HG03135 (cell line): ENCODE measurements at regions not wholly inside any gene's neighbourhood (a gene's known extent, or its start where the extent isn't known, plus 50 kb on each side); places are given as distances from the start of the nearest gene placed in this dataset.
"Not testable (repeated sequence)": the region's sequence is repeated elsewhere in the genome, so short reads cannot be mapped to it uniquely, and the experiment has no call there.

Experiments
- ATAC-seq: cut with Tn5 transposase; IDR thresholded peaks from one replicate; pipeline ENCODE4 v1.9.1; 2021; ENCODE audit warnings: mild to moderate bottlenecking, moderate library complexity; ENCODE audit not compliant: unreplicated experiment

DNA sequence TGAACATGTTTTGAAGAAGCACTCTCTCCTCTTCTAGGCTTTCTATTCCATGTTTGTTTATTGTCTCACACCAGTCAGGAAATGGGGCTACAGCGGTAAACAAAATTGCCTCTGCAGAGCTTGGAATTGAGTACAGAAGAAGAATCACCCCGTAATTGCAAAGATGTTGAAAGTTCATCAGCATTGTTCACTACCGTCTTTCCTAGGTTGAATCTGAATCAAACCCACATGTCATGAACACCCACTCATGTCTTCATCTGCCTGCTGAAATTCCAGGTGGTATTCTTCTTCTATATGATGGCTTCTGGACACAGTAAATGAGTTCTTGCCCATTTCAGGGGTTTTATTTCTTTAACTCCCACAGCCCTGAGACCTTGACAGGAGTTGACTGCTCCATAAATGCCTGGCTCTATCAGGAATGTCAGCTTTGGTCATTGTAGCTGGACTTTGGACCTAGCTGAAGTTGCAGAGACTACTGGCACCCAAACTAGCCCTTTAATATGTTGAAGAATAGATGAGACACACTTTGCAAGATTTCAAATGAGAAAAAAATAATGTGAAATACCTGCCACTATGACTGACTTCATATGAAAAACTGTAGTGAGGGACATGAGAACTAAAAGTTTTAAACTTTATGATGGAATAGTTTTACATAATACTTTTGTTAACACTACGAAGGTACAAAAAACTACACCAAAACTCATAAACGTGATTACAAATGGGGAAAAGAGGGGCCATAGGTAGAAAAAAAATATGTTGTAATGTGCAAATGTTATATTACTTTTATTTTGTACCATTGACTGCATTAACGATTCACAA lies 1235.3 kb upstream of the ZEB2 start:
- ATAC-seq, result no peak

DNA sequence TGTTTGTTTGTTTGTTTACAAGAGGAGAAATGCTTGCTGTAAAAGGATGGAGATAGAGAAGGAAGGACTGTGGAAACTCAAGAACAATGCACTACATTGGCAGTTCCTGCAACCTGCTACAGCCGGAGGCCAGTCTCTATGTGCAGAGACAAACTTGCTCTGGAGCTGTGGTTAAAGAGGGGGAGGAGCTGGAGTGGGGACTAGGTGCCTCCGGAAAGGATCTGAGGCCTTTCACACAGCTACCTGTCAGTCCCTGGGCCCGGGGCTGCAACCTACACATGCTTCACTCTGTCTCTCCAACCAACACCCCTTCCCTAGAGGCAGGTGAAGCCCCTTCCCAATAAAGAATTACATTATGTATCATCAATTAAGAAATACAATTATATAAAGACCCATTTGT lies 1234.0 kb upstream of the ZEB2 start:
- ATAC-seq, result no peak

DNA sequence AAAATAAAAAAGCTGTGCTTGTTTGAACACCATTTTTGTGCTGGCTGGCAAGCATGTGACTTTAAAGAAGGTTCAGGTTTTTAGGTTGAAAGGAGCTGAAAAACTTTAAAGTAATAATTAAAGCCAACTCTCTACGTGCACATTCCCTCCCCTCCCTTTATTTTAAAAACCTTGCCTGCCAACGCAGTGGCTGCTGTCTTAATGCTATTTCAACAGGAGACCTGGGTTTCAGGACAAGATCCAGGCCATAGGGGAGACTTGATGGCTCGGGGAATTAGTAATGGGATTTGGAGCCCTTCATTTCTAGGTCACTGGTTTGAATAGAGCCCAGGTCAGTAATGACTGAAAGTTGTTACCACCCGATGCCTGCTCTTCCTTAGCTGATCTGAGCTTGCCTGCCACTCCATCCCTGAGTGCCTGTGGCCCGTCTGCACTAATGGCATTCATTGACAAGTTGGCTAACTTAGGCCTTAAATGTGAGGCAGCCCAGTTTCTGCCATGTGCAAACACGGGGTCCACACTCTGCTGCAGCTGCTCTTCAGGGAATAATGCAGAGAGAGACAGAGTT lies 1233.2 kb upstream of the ZEB2 start:
- ATAC-seq, result no peak

DNA sequence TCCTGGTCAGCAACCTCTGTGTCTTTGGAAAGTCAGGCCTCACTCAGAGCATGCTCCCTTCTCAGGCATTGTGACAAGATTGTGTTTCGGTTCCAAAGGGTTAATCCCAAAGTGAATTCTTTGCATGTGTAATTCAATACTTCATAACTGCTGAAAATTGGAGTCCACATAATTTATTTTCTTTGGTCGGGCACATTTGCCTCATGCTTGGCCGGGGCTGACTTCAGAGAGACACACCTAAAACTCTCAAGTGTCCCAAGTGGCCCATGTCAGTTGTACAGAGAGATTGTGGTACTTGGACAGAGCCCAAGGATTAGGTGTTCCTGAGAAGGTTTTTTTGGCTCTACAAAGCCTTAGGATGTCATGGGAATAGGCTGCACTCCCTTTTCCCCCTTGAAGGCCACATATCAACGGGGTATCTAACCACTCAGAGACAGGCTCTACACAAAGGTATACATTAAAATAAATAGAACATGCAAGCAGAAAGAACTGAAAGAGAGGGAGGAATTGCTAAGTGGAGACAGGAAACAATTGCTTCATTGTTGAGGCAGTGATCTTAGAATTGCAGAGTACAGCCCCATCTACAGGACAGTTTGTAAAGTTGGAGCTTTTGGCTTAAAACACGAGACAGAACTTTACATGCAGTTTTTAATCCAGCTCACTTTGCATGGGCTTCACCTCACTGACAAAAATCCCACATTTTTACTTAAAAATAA lies 1232.3 kb upstream of the ZEB2 start:
- ATAC-seq, result peak; percentile 31

DNA sequence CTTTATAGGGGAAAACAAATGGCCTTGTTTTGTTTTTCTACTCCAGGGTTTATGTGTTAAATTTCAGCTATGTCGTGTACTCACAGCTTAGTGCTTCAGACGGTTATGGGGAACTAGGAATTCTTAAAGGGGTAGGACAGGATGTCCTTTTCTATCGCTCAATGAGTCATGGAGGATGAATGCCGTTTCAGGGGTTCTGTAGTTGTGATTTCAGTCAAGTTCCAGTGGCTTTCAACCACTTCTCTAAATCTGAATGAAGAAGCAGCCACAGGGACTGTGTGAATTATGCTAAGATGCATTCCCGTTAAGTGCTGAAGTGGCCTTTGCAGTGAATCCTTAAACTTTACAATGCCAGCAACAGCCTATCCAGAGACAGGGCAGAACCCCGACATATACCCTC lies 1231.7 kb upstream of the ZEB2 start:
- peak; percentile 86 for ATAC-seq

DNA sequence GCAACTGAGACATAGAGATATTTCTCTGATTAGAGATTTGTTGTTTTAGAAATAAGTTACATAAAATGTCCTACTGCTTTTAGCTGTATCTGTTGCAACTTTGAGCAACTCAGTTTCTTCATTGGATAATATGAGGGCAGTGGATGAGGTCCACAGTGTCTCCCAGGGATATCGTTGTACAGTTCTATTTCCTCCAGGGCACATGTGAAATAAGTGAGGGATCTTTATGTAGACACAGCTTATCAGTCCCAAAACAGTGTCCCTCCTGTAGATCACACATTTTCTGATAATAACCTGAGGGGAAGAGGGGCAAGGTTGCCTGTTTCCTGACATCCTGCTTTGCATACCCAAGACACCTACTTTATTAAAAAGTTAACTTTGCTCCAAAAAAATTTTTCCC lies 1231.2 kb upstream of the ZEB2 start:
- no peak for ATAC-seq

DNA sequence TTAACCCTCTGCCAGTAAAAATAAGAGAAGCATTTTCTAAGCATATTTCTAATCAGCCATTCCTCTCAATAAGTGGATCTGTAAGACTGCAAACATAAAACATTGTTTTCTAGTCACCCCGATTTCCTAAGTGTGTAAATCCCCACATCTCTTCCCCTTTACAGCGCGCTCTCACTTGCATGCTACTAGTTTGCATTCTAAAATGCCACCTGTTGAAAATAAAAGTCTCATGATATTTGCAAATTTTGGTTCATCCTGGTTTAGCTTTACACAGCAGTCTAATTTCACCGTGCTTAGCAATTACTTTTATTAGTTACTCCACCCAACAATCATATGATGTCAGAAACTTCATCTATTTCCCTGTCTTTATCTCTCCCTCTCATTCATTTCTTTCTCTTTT lies 1230.7 kb upstream of the ZEB2 start:
- no peak for ATAC-seq

DNA sequence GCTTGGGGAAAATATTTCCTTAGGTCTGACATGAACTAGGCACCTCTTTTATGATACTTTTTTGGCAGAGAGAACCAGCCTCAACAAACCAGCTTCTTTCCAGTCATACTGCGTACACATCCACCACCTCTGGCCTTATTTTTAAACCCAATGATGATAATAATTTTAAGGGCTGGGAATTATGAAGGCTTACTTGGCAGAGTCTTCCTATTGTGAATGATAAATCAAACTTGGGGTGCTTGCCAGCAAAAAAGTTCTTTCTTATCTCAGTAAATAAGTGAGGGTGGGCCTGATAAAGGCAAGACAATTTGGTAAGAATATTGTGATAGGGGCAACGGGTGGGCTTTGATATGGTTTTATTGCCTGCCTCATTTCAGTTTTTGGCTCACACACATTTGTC lies 1230.2 kb upstream of the ZEB2 start:
- no peak for ATAC-seq

DNA sequence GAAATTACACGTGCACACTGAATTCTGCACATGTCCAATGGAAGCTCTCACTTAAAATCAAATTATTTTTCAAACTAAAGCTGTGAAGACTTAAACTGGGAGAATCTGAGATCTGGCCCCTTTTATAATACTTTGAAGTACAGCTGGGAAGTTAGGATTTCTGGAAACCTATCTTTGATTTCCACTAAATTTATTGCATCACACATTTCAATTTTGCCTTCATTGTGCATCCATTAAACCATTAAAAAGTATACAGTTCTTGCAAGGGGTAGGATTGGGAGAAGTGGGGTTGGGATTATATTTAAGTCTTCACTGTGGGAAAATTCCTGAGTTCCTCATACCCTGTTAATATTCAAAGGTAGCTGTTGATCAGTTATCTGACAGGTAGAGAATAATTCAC lies 1229.6 kb upstream of the ZEB2 start:
- no peak for ATAC-seq

DNA sequence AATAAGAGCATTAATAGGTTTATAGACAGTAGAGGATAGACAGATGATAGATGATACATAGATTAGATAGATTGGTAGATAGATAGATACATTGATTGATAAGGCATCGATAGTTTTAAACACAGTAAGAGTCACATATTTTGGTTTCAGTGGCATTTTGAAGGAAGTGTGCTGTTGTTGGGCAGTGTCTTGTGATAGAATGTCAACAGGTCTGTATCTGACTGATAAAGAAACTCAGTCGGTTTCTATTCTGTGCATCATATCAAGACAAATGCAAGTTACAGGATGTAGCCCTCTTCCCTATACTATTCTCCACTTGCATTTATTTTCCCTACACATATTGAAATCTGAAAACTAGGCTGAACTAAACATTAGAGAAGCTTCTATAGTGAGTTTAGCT lies 1229.0 kb upstream of the ZEB2 start:
- peak; percentile 54 for ATAC-seq

DNA sequence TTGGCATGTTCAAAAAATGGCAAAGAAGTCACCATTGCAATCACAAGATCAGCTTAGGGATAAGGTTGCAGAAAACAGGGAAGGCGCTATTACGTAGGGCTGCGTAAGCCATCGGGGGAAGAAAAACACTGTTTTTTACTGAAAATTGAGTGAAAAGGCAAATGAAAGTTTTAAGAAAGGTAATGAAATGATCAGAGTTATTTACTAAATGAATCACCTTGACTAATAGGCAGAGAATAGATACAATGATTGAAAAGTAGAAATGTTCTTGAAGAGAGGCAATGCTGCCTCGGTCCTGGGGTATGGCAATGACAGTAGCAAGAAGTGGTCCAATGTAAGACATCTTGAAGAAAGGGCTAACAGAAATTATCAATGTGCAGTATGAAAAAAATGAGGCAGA lies 1227.8 kb upstream of the ZEB2 start:
- no peak for ATAC-seq

DNA sequence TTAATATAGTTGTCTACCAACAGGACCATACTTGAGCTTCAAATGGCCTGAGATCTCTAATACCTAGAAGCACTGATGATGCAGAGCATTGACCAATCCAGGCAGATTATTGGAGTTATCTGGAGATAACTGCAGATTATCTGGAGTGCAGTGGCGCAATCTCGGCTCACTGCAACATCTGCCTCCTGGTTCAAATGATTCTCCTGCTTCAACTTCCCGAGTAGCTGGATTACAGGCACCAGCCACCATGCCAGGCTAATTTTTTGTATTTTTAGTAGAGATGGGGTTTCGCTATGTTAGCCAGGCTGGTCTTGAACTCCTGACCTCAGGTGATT lies 1225.4 kb upstream of the ZEB2 start:
- not testable (repeated sequence) for ATAC-seq

DNA sequence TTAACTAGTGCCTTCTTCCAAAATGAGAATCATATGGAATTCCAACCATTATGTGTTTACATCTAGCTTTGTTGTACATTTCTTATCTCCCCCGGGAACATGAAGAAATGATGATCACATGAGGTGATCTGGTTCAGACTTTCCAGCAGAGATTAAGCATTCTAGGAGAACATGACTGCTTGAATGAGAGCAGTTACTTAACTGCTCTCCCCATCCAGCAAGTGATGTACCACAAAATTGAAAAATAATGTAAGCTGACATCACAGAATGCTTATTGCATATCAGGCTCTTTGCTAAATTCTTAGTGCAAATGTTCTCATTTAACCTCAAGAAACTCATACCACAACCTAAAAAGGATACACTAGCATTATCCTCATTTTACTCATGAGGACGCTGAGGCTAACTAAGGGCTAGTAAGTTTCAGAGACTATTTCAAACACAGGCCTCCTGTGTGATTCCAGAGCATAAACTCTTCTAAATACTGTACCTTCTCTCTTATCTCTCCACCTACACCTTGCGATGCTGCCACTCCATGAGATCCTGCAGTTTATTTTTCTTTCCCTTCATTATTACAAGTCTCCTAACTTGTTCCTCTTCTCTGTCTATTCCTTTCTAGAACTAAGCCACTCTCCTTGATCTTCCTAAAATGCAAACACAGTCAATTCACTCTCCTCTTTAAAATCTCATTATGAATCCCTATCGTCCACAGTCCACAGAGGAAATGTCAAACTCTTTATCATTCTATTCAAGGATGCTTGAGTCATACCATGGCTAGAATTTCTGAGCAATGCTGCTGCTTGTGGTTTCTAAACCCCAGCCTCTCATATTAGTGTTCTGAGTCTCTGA lies 1224.8 kb upstream of the ZEB2 start:
- ATAC-seq, result peak; percentile 74

DNA sequence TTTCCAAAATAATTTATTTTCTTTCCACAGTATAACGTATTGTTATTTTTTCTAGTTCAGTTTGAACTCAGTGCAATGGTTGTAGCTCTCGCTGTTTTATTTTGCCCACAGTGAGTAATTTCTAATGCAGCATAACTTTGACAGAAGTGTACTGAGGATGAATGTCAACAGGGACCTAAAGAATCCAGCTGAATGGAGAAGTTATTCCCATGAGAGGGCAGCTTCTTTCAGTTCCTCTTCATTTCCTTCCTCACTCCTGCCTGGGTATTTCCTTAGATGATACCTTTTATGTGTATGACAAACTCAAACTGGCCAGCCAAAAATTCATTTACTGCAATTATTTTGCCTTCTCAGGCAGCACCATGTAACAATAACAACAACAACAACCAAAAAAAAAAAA lies 1223.1 kb upstream of the ZEB2 start:
- no peak for ATAC-seq

DNA sequence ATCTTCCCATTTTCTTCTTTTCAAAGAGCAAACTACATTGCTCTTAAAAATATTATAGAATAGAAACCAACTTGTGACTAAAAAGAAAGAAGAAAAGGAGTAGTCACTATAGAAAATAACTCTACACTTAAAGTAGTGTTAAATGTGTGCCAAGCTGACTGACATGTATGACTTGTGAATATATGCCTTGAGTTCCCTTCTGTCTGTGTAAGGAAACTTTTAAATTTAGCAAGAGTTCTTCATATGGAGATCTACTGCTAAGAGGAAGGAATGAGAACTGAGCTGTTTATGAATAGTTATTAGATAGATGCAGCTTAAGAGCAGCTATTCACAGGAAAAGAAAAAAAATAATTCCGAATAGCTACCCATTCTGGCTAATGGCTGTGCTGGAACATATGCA lies 1221.7 kb upstream of the ZEB2 start:
- no peak for ATAC-seq

DNA sequence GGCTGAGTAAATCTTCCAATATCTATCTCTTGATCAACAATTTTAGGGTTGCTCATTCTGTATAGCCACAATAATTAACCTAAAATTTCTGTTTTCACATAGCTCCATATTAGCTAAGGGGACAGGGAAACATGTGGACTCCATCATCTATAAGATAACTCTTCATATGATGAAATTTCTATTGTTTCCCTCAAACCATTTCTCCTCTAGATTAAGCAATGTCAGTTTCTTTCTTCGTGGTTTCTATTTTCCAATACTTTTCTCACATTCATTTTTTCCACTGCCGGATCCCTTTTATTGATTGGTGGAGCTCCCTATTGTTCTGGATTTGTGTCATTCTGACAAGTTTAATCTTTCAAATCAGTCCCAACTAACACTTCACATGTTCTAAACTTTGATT lies 1221.3 kb upstream of the ZEB2 start:
- ATAC-seq, result no peak

DNA sequence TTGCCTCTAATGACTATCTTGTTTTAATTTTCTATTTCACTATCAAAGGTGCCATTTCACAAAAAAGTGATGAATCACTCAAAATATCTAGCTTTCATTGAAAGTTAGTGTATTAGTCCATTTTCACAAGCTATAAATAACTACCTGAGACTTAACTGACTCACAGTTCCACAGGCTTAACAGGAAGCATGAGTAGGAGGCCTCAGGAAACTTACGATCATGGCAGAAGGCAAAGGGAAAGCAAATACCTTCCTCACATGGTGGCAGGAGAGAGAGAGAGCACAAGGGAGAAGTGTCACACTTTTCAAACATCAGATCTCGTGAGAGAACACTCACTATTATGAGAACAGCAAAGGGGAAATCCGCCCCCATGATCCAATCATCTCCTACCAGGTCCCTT lies 1220.4 kb upstream of the ZEB2 start:
- no peak for ATAC-seq

DNA sequence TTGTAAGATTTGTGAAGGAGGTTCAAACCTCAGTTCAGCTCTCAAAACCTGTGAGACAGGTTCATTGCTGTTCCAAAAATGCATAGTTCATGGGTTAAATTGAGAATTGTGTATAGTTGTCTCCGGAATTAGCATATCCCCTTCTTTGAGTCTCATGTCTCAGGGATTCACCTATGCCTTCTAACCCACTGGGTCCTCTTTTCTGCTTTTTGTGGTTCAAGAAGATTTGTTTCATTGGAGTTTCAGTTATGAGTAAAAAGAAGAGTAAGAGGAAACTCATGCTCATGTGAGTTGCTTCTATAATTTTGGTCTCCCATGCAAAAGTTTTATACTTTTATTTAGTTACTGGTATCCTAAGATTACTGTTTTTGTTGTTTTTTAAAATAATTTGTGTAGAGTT lies 1219.8 kb upstream of the ZEB2 start:
- no peak for ATAC-seq

DNA sequence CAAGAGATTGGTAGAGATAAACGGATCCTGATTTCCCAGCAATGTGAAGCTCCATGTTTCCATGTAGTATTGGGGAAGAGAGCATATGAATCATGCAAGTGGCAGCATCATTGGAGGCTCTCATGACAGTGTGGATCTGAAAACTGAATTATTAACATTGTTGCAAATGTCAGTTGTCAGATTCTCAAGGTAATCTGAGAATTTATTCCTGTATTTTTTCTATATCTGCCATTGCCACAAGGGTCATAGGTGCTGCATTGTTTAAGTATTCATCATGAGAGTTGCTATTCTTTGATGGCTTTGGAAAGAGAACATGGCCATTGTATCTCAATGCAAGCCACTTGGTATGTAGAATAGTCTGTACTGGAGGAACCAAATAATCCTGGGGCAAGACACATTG lies 1217.0 kb upstream of the ZEB2 start:
- no peak for ATAC-seq

DNA sequence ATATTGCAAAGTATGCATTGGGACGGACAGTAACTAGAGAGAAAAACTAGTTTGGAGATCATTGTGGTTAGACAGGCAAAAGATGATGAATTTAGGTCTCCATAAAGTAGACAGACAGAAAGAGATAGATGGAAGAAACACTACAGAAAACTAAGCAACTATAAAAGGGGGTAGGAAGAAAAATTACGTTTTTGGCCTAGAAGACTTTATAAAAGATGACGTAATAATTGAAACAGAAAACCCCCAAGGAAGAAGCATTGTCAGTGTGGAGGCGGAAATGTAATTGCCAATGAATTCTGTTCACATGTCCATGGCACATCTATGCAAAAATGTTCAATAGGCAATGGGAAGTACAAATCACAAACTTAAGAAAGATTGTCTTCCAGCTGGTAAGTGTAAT lies 1211.5 kb upstream of the ZEB2 start:
- no peak for ATAC-seq

DNA sequence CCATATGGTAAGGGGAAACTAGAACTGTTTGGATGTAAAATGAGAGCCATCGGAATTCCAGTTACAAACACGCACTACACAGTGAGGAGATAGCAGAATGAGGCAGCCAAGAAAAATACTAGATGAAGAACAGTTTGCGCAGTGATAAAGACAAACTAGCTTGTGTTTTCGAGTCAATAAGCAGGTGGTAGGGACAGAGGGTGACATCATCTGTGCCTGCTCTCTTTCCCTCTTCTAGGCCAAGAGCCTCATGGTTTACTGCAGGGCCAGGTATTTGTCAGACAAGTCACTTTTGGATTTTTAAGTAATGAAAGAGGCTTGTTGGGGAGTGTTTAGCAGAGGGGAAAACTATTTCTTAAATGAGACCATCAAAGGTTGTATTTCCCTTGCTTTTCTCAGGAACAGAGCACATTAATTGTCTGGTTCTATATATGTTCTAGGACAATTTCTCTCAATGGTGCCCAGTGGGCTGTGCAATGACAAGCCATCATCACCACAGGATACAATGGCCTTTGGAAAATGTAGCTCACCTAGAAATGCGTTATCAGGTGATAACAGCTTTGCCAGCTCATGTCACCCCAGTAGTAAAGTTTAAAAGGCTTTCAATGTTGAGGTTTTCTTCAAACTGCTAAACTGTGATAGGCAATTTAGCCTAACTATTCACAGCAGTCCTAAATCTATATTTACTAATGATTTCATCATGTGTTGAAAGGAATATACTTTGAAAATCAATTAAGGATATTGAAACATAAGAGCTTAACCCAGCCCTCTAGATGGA lies 1210.3 kb upstream of the ZEB2 start:
- no peak for ATAC-seq
